MM.1S (cell line): ENCODE measurements at regions not wholly inside any gene's neighbourhood (a gene's known extent, or its start where the extent isn't known, plus 50 kb on each side); places are given as distances from the start of the nearest gene placed in this dataset.

Source experiments
- EZH2phosphoT487 ChIP-seq: fragments of 300-600 bp; sonication (generic); IDR thresholded peaks from 2 replicates; pipeline ENCODE4 v1.6.1; 2018; ENCODE audit warnings: antibody characterized with exemption, low read length
- TF ChIP-seq, protein P1 (sequence below): fragments of 300-600 bp; sonication (generic); IDR thresholded peaks from 2 replicates; pipeline ENCODE4 v1.5.1; 2016; ENCODE audit warnings: antibody characterized with exemption, low read length, mixed read lengths

DNA sequence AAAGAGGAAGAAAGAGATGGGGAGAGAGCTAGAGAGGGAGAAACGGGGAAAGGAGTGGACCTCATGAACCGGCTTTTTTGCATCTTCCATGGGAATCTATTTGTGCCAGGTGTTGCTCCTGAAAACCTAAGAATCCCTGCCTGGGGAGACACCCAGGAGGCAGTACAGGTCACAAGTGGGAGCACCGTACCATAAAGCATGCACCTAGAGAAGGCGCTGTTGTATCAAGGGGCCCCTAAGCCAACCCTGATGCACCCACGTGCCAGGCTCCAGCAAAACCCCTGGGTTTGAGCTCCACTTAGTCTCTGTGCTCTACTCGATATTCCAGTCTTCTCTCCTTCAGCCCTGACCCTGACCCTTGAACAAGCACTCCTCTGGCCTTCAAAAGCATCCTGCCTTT, 233.6 kb downstream of the RRAGC start:
- TF ChIP-seq, protein P1, sequence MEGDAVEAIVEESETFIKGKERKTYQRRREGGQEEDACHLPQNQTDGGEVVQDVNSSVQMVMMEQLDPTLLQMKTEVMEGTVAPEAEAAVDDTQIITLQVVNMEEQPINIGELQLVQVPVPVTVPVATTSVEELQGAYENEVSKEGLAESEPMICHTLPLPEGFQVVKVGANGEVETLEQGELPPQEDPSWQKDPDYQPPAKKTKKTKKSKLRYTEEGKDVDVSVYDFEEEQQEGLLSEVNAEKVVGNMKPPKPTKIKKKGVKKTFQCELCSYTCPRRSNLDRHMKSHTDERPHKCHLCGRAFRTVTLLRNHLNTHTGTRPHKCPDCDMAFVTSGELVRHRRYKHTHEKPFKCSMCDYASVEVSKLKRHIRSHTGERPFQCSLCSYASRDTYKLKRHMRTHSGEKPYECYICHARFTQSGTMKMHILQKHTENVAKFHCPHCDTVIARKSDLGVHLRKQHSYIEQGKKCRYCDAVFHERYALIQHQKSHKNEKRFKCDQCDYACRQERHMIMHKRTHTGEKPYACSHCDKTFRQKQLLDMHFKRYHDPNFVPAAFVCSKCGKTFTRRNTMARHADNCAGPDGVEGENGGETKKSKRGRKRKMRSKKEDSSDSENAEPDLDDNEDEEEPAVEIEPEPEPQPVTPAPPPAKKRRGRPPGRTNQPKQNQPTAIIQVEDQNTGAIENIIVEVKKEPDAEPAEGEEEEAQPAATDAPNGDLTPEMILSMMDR = no peak
- no peak for TF ChIP-seq EZH2phosphoT487
